Natural killer cell (primary cell): ENCODE measurements at regions not wholly inside any gene's neighbourhood (a gene's known extent, or its start where the extent isn't known, plus 50 kb on each side); places are given as distances from the start of the nearest gene placed in this dataset.
"Not testable (repeated sequence)": the region's sequence is repeated elsewhere in the genome, so short reads cannot be mapped to it uniquely, and the experiment has no call there.

Source experiments
- ATAC-seq, 3 donors: fragments of 150-1000 bp in 2 of 3; fragments of 200-7000 bp in 1 of 3; cut with Tn5 transposase; 1 replicate in 1 of 3; 2 replicates in 2 of 3; pipeline ENCODE4 v1.10.0; 2021; ENCODE audit warnings: mild to moderate bottlenecking in 2 of 3, moderate library complexity in 2 of 3
- DNase-seq, 2 donors: peaks; one replicate each; pipeline versions ENCODE4 v3.0.0 to v3.0.0-alpha.2; 2013 to 2021; ENCODE audit warnings: mixed read lengths in 1 of 2
- H3K27ac ChIP-seq: one replicate; pipeline ENCODE4 v1.5.1; 2013; ENCODE audit warnings: mild to moderate bottlenecking, low read length
- H3K27me3 ChIP-seq: one replicate; pipeline ENCODE4 v1.6.1; 2013; ENCODE audit warnings: low read length; ENCODE audit not compliant: control insufficient read depth, insufficient read depth
- H3K36me3 ChIP-seq: one replicate; pipeline ENCODE4 v1.6.1; 2013; ENCODE audit warnings: low read length; ENCODE audit not compliant: control insufficient read depth, insufficient read depth
- H3K4me1 ChIP-seq: one replicate; pipeline ENCODE4 v1.6.1; 2013; ENCODE audit warnings: low read length; ENCODE audit not compliant: control insufficient read depth, insufficient read depth
- H3K4me3 ChIP-seq: one replicate; pipeline ENCODE4 v1.5.1; 2013; ENCODE audit warnings: low read length
- H3K9me3 ChIP-seq: one replicate; pipeline ENCODE4 v1.6.1; 2013; ENCODE audit warnings: low read length; ENCODE audit not compliant: control insufficient read depth, insufficient read depth
- H3K27ac Mint-ChIP-seq, 2 donors: one replicate each; pipeline ENCODE4 v1.8.0; 2022; ENCODE audit warnings: mild to moderate bottlenecking in 2 of 2, mixed read lengths in 2 of 2, moderate library complexity in 1 of 2
- H3K27me3 Mint-ChIP-seq, 2 donors: one replicate each; pipeline ENCODE4 v1.8.0; 2022; ENCODE audit warnings: low read depth in 2 of 2, mixed read lengths in 2 of 2
- H3K36me3 Mint-ChIP-seq: one replicate; pipeline ENCODE4 v1.8.0; 2022; ENCODE audit warnings: mixed read lengths
- H3K4me1 Mint-ChIP-seq, 2 donors: one replicate each; pipeline ENCODE4 v1.8.0; 2022; ENCODE audit warnings: mixed read lengths in 2 of 2
- H3K4me3 Mint-ChIP-seq: one replicate; pipeline ENCODE4 v1.8.0; 2022; ENCODE audit warnings: mild to moderate bottlenecking, moderate library complexity, mixed read lengths
- H3K9me3 Mint-ChIP-seq, 2 donors: one replicate each; pipeline ENCODE4 v1.8.0; 2022; ENCODE audit warnings: mixed read lengths in 2 of 2
- WGBS: methylation state at CpG from one replicate; pipeline ENCODE4 v1.1.7; 2013; ENCODE audit warnings: missing lambda C conversion rate; ENCODE audit not compliant: insufficient coverage; 5-methylcytosine and 5-hydroxymethylcytosine counted together
- intact Hi-C: fragments of 100-400 bp; cut with micrococcal nuclease; formaldehyde crosslinking; loops from one replicate; pipeline ENCODE4 v1.14.2; 2022
- TF ChIP-seq, protein P1 (sequence below): fragments of 200-600 bp; IDR thresholded peaks from one replicate; pipeline ENCODE4 v1.8.0; 2022; ENCODE audit warnings: antibody characterized with exemption

DNA sequence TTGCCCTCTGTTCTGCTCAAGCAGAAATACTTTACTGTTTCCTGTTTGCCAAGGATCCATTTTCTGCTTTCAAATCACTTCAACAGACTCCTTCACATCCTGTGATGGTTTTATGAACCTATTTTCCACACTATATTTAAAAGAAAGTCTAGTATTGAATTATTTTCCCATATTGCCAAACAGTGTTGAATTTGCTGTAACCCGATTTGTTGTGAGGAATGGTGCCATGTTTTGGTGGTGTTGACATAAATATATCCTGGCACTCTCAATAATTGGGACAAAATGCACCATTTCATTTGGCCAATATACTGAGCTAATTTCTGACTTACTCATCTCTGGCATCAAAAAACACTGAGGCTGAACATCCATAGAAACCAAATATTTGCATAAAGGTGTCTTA is 615.4 kb upstream of the SEMA3D start:
- TF ChIP-seq, protein P1, sequence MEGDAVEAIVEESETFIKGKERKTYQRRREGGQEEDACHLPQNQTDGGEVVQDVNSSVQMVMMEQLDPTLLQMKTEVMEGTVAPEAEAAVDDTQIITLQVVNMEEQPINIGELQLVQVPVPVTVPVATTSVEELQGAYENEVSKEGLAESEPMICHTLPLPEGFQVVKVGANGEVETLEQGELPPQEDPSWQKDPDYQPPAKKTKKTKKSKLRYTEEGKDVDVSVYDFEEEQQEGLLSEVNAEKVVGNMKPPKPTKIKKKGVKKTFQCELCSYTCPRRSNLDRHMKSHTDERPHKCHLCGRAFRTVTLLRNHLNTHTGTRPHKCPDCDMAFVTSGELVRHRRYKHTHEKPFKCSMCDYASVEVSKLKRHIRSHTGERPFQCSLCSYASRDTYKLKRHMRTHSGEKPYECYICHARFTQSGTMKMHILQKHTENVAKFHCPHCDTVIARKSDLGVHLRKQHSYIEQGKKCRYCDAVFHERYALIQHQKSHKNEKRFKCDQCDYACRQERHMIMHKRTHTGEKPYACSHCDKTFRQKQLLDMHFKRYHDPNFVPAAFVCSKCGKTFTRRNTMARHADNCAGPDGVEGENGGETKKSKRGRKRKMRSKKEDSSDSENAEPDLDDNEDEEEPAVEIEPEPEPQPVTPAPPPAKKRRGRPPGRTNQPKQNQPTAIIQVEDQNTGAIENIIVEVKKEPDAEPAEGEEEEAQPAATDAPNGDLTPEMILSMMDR: no peak
- no peak overlapping the region for H3K4me3 ChIP-seq
- peaks cover 9% of the 10 kb centered on the region in 2 donors for H3K9me3 Mint-ChIP-seq
- H3K4me1 ChIP-seq: no peaks in the 10 kb centered on the region
- H3K36me3 Mint-ChIP-seq: no peaks in the 10 kb centered on the region
- no peaks in the 10 kb centered on the region for H3K4me1 Mint-ChIP-seq
- no peak overlapping the region for H3K27ac ChIP-seq
- ATAC-seq (no peak), DNase-seq (no peak)
- H3K4me3 Mint-ChIP-seq: no peak overlapping the region
- no peaks in the 10 kb centered on the region for H3K36me3 ChIP-seq
- no peaks in the 10 kb centered on the region for H3K27me3 ChIP-seq
- no peaks in the 10 kb centered on the region for H3K27me3 Mint-ChIP-seq
- no peak overlapping the region for H3K27ac Mint-ChIP-seq
- no CpG with 5 or more reads among the region's 1 CpG for WGBS
- H3K9me3 ChIP-seq: no peaks in the 10 kb centered on the region
- intact Hi-C loops: no loop called here

GRCh38 chr7:85796956-85797355 is 610.1 kb upstream of the SEMA3D start:
- no peaks in the 10 kb centered on the region for H3K27me3 ChIP-seq
- intact Hi-C loops: no loop called here
- no peak overlapping the region for H3K4me3 ChIP-seq
- ATAC-seq (no peak), DNase-seq (no peak)
- 88% methylated on average over 1 of the region's 2 CpGs for WGBS
- Mint-ChIP-seq H3K4me1 (no peaks in the 10 kb centered on the region), H3K27ac (no peak overlapping the region), H3K27me3 (no peaks in the 10 kb centered on the region), H3K36me3 (peaks cover under 1% of the 10 kb centered on the region), H3K4me3 (no peak overlapping the region), H3K9me3 (peaks cover 15 to 32% of the 10 kb centered on the region in 2 donors)
- no peaks in the 10 kb centered on the region for H3K36me3 ChIP-seq
- H3K27ac ChIP-seq: no peak overlapping the region
- no peaks in the 10 kb centered on the region for H3K4me1 ChIP-seq
- peaks cover 8% of the 10 kb centered on the region for H3K9me3 ChIP-seq
- TF ChIP-seq, protein P1: no peak

DNA sequence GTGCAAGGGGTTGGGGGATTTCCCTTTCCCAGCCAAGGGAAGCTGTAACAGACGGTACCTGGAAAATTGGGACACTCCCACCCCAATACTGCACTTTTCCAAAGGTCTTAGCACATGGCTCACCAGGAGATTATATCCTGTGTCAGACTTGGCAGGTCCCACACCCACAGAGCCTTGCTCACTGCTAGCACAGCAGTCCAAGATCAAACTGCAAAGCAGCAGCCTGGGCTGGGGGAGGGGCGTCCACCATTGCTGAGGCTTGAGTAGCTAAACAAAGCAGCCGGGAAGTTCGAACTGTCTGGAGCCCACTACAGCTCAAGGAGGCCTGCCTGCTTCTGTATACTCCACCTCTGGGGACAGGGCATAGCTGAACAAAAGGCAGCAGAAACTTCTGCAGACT is 604.2 kb upstream of the SEMA3D start:
- peaks cover 16% of the 10 kb centered on the region for H3K9me3 ChIP-seq
- DNase-seq, H3K4me1 Mint-ChIP-seq, H3K27ac ChIP-seq, H3K4me3 Mint-ChIP-seq, H3K27me3 ChIP-seq, intact Hi-C loops, H3K36me3 ChIP-seq, ATAC-seq, H3K27me3 Mint-ChIP-seq, H3K4me1 ChIP-seq, H3K4me3 ChIP-seq, H3K27ac Mint-ChIP-seq: not testable (repeated sequence)
- Mint-ChIP-seq H3K9me3 (peaks cover 20 to 31% of the 10 kb centered on the region in 2 donors), H3K36me3 (peaks cover 13% of the 10 kb centered on the region)
- WGBS: 83% methylated on average over 4 of the region's 4 CpGs

GRCh38 chr7:85781606-85782005 is 594.8 kb upstream of the SEMA3D start:
- DNase-seq: no peak
- no peaks in the 10 kb centered on the region for H3K4me1 Mint-ChIP-seq
- H3K4me1 ChIP-seq: no peaks in the 10 kb centered on the region
- no peak overlapping the region for H3K4me3 ChIP-seq
- ATAC-seq: no peak
- peaks cover 13 to 21% of the 10 kb centered on the region in 2 donors for H3K9me3 Mint-ChIP-seq
- no peaks in the 10 kb centered on the region for H3K27me3 Mint-ChIP-seq
- no peaks in the 10 kb centered on the region for H3K9me3 ChIP-seq
- WGBS: 86% methylated on average over 3 of the region's 4 CpGs
- no peak overlapping the region for H3K4me3 Mint-ChIP-seq
- TF ChIP-seq, protein P1: no peak
- no peaks in the 10 kb centered on the region for H3K36me3 ChIP-seq
- peaks cover 13% of the 10 kb centered on the region for H3K36me3 Mint-ChIP-seq
- H3K27me3 ChIP-seq: no peaks in the 10 kb centered on the region
- no peak overlapping the region for H3K27ac ChIP-seq
- intact Hi-C loops: no loop called here
- no peak overlapping the region for H3K27ac Mint-ChIP-seq
